ENCODE measurements at regions not wholly inside any gene's neighbourhood (a gene's known extent, or its start where the extent isn't known, plus 50 kb on each side); places are given as distances from the start of the nearest gene placed in this dataset.

- H3K27ac Mint-ChIP-seq = peak overlapping the region; percentile 53; the same call in 1 of the 2 replicates
Observed at GRCh38 chr7:16345979-16346958, 75.1 kb downstream of the CRPPA start.

GRCh38 chr7:16344927-16345326, 76.4 kb downstream of the CRPPA start:
- H3K9me3 Mint-ChIP-seq = peaks cover 21% of the 10 kb centered on the region
- TF ChIP-seq, protein P1, sequence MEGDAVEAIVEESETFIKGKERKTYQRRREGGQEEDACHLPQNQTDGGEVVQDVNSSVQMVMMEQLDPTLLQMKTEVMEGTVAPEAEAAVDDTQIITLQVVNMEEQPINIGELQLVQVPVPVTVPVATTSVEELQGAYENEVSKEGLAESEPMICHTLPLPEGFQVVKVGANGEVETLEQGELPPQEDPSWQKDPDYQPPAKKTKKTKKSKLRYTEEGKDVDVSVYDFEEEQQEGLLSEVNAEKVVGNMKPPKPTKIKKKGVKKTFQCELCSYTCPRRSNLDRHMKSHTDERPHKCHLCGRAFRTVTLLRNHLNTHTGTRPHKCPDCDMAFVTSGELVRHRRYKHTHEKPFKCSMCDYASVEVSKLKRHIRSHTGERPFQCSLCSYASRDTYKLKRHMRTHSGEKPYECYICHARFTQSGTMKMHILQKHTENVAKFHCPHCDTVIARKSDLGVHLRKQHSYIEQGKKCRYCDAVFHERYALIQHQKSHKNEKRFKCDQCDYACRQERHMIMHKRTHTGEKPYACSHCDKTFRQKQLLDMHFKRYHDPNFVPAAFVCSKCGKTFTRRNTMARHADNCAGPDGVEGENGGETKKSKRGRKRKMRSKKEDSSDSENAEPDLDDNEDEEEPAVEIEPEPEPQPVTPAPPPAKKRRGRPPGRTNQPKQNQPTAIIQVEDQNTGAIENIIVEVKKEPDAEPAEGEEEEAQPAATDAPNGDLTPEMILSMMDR (IDR thresholded peaks at IDR 0.05) = no peak
- no peak for DNase-seq
- no peak overlapping the region for H3K27ac Mint-ChIP-seq
- H3K4me1 Mint-ChIP-seq (ENCODE audit: low read depth) = peaks cover 30% of the 10 kb centered on the region
- peaks cover 16% of the 10 kb centered on the region for H3K36me3 Mint-ChIP-seq (ENCODE audit: low read depth)
- no peaks in the 10 kb centered on the region; the same call in 1 of the 2 replicates for H3K27me3 Mint-ChIP-seq (ENCODE audit: insufficient read depth)
- H3K4me3 Mint-ChIP-seq = no peak overlapping the region

More at GRCh38 chr7:16345979-16346958, 75.1 kb downstream of the CRPPA start:
- TF ChIP-seq, protein P1 (IDR thresholded peaks at IDR 0.05) = no peak
- Mint-ChIP-seq H3K4me1 (ENCODE audit: low read depth) (peaks cover 30% of the 10 kb centered on the region), H3K9me3 (peaks cover 22% of the 10 kb centered on the region), H3K36me3 (ENCODE audit: low read depth) (peaks cover 12% of the 10 kb centered on the region), H3K27me3 (ENCODE audit: insufficient read depth) (no peaks in the 10 kb centered on the region; the same call in 1 of the 2 replicates), H3K4me3 (peak overlapping the region; percentile 28)
- peak; percentile 73 for DNase-seq

DNA sequence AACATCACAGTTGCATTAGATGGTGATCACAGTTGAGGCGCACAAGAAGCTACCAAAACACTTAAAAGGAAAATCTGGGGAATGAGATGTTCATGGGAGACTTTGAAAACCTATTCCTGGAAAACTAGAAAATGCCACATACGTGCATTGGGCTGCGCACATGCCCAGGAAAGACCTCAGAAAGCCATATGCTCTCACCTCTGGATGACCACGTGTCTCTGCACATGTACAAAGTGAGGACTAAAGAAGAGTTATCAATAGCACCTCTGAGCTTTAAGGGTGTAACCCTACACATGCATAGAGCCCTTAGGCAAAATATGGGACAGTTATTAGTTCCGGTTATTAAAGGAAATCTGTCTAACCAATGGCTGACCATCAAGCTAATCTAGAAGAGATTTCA, 77.7 kb downstream of the CRPPA start:
- Mint-ChIP-seq H3K4me3 (no peak overlapping the region), H3K4me1 (ENCODE audit: low read depth) (peaks cover 30% of the 10 kb centered on the region), H3K36me3 (ENCODE audit: low read depth) (peaks cover 21% of the 10 kb centered on the region), H3K9me3 (peaks cover 12% of the 10 kb centered on the region), H3K27ac (no peak overlapping the region), H3K27me3 (ENCODE audit: insufficient read depth) (no peaks in the 10 kb centered on the region; the same call in 1 of the 2 replicates)
- TF ChIP-seq, protein P1 (IDR thresholded peaks at IDR 0.05) = no peak
- no peak for DNase-seq

DNA sequence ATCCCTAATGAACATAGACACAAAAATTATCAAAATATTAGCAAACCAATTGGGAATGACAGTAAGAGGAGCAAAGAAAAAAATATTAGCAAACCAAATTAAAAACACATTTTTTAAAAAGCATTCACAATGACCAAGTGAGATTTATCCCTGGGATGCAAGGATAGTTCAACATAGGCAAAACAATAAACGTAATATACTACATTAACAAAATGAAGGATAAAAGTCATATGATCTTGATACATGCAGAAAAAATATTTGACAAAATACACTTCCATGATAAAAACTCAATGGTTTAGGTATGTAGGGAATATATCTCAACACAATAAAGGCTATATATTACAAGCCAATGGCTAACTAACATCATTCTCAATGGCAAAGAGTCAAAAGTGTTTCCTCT, 83.3 kb downstream of the CRPPA start:
- H3K27ac Mint-ChIP-seq = no peak overlapping the region
- peaks cover 9% of the 10 kb centered on the region; the same call in 1 of the 2 replicates for H3K36me3 Mint-ChIP-seq (ENCODE audit: low read depth)
- no peak overlapping the region for H3K4me3 Mint-ChIP-seq
- no peak for DNase-seq
- H3K27me3 Mint-ChIP-seq (ENCODE audit: insufficient read depth) = no peaks in the 10 kb centered on the region
- no peaks in the 10 kb centered on the region for H3K9me3 Mint-ChIP-seq
- TF ChIP-seq, protein P1 (IDR thresholded peaks at IDR 0.05) = no peak
- no peaks in the 10 kb centered on the region for H3K4me1 Mint-ChIP-seq (ENCODE audit: low read depth)

DNA sequence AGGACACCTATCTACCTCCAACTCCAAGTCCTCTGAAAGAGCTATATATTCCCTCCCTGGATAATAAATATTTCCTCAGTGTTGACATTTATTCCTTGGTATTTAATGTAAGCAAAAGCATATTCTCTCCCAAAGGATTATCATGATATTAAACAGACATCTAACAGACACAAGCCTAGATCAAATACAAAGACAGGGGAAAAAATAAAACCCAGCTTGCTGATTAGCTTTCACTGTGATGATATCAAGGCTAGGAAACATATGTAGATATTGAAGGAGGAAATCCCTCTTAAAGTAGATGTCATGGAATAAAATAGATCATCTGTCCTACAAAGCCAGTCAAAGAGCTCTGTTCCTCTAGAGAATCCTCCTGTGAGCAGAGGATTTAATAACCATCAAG, 95.2 kb downstream of the CRPPA start:
- Mint-ChIP-seq H3K27me3 (ENCODE audit: insufficient read depth) (no peaks in the 10 kb centered on the region), H3K27ac (no peak overlapping the region), H3K4me3 (no peak overlapping the region), H3K4me1 (ENCODE audit: low read depth) (no peaks in the 10 kb centered on the region), H3K36me3 (ENCODE audit: low read depth) (no peaks in the 10 kb centered on the region), H3K9me3 (no peaks in the 10 kb centered on the region)
- no peak for DNase-seq
- TF ChIP-seq, protein P1 (IDR thresholded peaks at IDR 0.05) = no peak

Data from HFFc6 (cell line).